ENCODE measurements at regions not wholly inside any gene's neighbourhood (a gene's known extent, or its start where the extent isn't known, plus 50 kb on each side); places are given as distances from the start of the nearest gene placed in this dataset.

- DNase-seq = no peak
- intact Hi-C loops (cut with DNase I; ENCODE audit: low total_unique reads) (no loop called here), in situ Hi-C loops (cut with MboI; ENCODE audit: low sequenced_read_pairs in 4 of 4) (no loop called here)
- Histone ChIP-seq H3K4me1 (peaks cover 3% of the 10 kb centered on the region in 2 donors), H3K36me3 (no peaks in the 10 kb centered on the region), H3K9me3 (no peaks in the 10 kb centered on the region), H3K27ac (no peak overlapping the region), H3K4me3 (no peak overlapping the region), H3K27me3 (no peaks in the 10 kb centered on the region)
- ATAC-seq = no peak
- TF ChIP-seq POLR2A (IDR thresholded peaks at IDR 0.05) (no peak), CTCF (IDR thresholded peaks at IDR 0.05 in 4 of 5, conservative IDR thresholded peaks at IDR 0.05 in 1 of 5) (no peak)
Observed at GRCh38 chr17:31745964-31746600, 113.0 kb downstream of the COPRS start.

- ATAC-seq = no peak
- no peaks in the 10 kb centered on the region for H3K9me3 ChIP-seq
- no peaks in the 10 kb centered on the region for H3K36me3 ChIP-seq
- intact Hi-C loops (cut with DNase I; ENCODE audit: low total_unique reads) = no loop called here
- no peak for DNase-seq
- in situ Hi-C loops (cut with MboI; ENCODE audit: low sequenced_read_pairs in 4 of 4) = no loop called here
- H3K4me1 ChIP-seq = peaks cover 3% of the 10 kb centered on the region in 2 donors
- H3K4me3 ChIP-seq = no peak overlapping the region
- no peaks in the 10 kb centered on the region for H3K27me3 ChIP-seq
- no peak for TF ChIP-seq CTCF (IDR thresholded peaks at IDR 0.05 in 4 of 5, conservative IDR thresholded peaks at IDR 0.05 in 1 of 5)
- no peak for TF ChIP-seq POLR2A (IDR thresholded peaks at IDR 0.05)
- H3K27ac ChIP-seq = no peak overlapping the region
Observed at GRCh38 chr17:31744511-31744951, 114.5 kb downstream of the COPRS start.

GRCh38 chr17:31743797-31744196 lies 115.2 kb downstream of the COPRS start:
- Histone ChIP-seq H3K9me3 (no peaks in the 10 kb centered on the region), H3K4me1 (peaks cover 0 to 3% of the 10 kb centered on the region in 2 donors), H3K4me3 (no peak overlapping the region), H3K27me3 (no peaks in the 10 kb centered on the region), H3K36me3 (no peaks in the 10 kb centered on the region), H3K27ac (no peak overlapping the region)
- TF ChIP-seq POLR2A (IDR thresholded peaks at IDR 0.05) (no peak), CTCF (IDR thresholded peaks at IDR 0.05 in 4 of 5, conservative IDR thresholded peaks at IDR 0.05 in 1 of 5) (no peak)
- no peak for ATAC-seq
- in situ Hi-C loops (cut with MboI; ENCODE audit: low sequenced_read_pairs in 4 of 4) (no loop called here), intact Hi-C loops (cut with DNase I; ENCODE audit: low total_unique reads) (no loop called here)
- DNase-seq = no peak

GRCh38 chr17:31741371-31741770 lies 117.7 kb downstream of the COPRS start:
- no peak overlapping the region for H3K4me3 ChIP-seq
- H3K4me1 ChIP-seq = peaks cover 0 to 3% of the 10 kb centered on the region in 2 donors
- intact Hi-C loops (cut with DNase I; ENCODE audit: low total_unique reads) (no loop called here), in situ Hi-C loops (cut with MboI; ENCODE audit: low sequenced_read_pairs in 4 of 4) (no loop called here)
- no peaks in the 10 kb centered on the region for H3K9me3 ChIP-seq
- no peak for ATAC-seq
- no peaks in the 10 kb centered on the region for H3K27me3 ChIP-seq
- no peak for DNase-seq
- no peaks in the 10 kb centered on the region for H3K36me3 ChIP-seq
- H3K27ac ChIP-seq = no peak overlapping the region
- no peak for TF ChIP-seq POLR2A (IDR thresholded peaks at IDR 0.05)
- no peak for TF ChIP-seq CTCF (IDR thresholded peaks at IDR 0.05 in 4 of 5, conservative IDR thresholded peaks at IDR 0.05 in 1 of 5)

- Histone ChIP-seq H3K36me3 (no peaks in the 10 kb centered on the region), H3K4me3 (no peak overlapping the region), H3K27ac (no peak overlapping the region), H3K9me3 (no peaks in the 10 kb centered on the region), H3K27me3 (no peaks in the 10 kb centered on the region), H3K4me1 (peaks cover 0 to 3% of the 10 kb centered on the region in 2 donors)
- ATAC-seq (no peak), DNase-seq (no peak)
- no peak for TF ChIP-seq POLR2A (IDR thresholded peaks at IDR 0.05)
- no peak for TF ChIP-seq CTCF (IDR thresholded peaks at IDR 0.05 in 4 of 5, conservative IDR thresholded peaks at IDR 0.05 in 1 of 5)
- intact Hi-C loops (cut with DNase I; ENCODE audit: low total_unique reads) (no loop called here), in situ Hi-C loops (cut with MboI; ENCODE audit: low sequenced_read_pairs in 4 of 4) (no loop called here)
Observed at GRCh38 chr17:31740611-31741082, 118.4 kb downstream of the COPRS start.

Measured in gastrocnemius medialis (tissue), 4 donors.